GM19397 (cell line): ENCODE measurements at regions not wholly inside any gene's neighbourhood (a gene's known extent, or its start where the extent isn't known, plus 50 kb on each side); places are given as distances from the start of the nearest gene placed in this dataset.

Experiments used
- ATAC-seq: cut with Tn5 transposase; IDR thresholded peaks from one replicate; pipeline ENCODE4 v1.9.1; 2021; ENCODE audit warnings: mild to moderate bottlenecking, moderate library complexity; ENCODE audit not compliant: unreplicated experiment

DNA sequence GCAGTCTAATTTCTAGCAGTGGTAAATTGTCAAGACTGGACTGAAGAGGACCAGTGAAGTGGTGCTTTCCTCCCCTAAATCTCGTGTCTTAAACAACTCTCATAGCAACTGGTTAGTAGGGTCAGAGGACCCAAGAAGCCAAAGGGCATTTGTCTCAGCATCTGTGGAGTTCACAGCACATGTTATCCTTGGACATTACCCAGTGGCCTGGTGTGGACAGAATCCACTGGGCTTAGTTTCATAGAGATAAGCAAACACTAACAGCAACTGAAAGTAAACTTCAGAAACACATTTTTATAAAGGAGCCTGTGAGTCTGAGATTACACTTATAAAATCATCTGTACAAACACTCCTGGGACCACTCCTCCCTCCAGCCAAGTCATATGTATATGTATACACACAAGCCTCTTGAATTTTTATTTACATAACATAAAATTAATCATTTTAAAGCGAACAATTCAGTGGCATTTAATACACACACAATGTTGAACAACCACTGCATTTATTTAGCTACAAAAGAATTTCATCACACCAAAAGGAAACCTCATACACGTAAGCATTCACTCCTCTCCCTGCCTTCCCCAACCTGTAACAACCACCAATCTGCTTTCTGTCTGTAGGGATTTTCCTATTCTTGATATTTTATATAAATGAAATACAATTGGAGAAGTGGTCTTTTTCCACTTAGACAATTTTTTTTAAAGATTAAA is 457.8 kb downstream of the RASEF start:
- ATAC-seq, result no peak

DNA sequence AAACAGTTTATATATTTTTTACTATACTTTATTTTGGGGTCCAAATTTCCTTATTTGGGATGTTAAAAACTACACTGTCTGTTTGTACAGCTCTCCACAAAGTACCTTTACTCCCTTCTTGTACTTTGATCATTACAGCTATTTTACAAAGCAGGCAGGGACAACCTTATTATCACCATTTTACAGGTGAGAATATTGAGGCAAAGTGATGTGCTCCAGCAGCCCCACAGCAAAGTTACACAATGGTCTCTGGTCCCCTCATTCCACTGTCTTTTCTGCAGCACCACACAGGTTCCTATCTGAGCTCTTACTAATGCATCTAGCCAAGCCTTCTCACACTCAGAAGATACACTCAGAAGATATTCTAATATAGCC is 457.3 kb downstream of the RASEF start:
- no peak for ATAC-seq

DNA sequence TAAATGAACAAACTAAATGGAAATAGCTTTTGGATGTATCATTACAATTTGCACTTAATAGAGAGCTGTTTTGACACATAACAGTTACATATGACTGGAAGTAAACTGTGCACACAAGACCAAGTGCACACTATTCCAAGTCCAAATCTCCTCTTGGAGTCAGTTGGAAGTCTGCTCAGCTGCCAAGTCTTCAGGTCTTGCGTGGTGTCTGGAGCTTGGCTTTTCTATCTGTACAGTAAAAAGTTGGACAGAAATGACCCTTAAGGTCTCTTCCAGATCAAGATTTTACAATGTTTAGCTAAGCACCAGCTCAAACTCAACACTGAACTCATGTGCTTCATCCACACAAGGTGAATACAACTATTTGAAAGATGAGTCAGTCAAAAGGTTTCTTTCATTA is 456.9 kb downstream of the RASEF start:
- no peak for ATAC-seq

DNA sequence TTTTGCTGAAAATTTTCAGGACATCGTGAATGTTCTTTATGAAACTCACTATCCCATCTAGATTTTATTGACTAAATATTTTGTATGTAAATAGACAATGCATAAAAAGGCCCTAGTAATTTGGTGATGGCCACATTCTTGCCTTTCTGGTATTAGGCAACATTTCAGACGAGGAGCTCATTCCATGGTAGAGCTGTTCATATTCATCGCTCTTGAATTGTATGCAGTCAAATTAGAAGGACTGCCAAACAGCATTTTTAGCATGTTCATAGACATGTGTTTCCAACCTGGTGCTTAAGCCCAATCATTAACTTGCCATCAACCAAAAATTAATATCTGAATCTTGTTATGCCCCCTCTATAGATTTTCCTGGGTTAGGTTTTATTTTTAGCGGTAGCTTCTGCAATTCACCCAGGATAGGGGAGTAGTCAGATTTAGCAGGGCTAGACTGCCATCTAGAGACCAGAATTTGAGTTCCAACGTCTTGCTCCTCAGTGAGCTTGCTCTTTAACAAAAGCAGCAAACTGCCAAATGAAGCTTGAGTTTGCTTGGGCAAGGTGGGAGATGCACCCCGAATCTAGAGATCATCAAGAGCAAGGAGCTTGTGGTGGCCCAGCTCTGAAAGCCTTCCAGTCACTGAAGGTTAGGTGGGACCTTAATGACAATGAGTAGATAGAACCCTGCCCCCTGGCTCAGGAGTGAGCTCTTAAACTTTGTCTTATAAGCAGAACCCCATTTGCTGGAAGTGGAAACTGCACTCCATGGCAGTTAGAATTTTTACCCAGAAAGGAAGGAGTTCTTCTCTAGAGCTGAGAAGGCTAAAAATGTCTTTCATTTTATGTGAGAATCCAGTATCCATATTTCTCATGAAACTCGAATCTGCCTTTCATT is 456.2 kb downstream of the RASEF start:
- ATAC-seq, result no peak

DNA sequence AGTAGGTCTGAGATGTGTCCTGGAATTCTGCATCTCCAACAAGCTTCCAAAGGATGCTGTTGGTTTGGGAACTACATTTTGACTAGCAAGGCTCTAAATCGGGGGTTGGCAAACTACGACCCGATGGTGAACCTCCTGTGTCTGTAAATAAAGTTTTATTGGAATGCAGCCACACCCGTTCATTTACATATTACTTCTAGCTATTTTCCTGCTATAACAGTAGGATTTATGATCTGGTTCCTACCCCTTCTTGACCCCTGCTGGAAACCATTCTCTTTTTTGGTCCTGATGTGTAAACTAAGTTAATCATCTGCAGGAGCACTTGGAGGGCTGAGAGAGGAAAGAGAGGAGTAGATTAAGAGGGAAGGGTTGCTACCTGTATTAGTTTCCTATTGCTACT is 454.5 kb downstream of the RASEF start:
- ATAC-seq, result no peak

DNA sequence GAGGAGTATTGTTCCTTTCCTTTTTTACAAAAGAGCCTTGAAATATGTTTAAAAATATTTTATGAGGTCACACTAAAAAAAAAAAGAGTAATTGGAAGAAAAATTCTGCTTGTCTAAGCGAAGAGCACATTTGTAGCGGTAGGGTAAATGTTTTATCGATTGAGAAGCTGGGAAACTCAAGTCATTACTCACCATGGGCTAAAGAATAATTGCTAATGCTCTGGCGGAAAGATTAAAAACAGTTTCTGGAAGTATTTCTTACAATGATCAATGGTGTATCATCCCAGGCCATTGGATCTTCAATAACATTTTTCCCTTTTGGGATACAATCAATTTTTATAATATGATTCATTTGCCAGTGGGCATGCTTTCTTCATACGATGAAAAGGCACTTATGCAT is 450.0 kb downstream of the RASEF start:
- ATAC-seq, result no peak

DNA sequence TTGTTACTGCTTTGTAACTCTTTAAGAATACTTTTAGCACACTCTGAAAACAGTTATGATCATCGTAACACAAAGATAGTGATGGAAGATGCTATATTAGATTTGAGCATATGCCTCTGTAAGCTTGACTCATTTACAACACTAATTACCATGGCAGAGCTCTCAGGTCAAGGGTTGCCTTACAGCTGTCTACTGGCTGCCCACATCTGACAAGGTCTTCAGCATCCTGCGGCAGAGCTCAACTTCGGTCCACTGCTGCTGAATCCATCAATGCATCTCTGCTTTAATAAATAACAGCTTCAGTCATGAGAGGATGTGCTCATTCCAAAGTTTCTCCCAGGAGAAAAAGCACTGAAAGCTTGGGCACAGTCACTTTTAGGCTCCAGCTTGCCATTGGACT is 449.4 kb downstream of the RASEF start:
- no peak for ATAC-seq

DNA sequence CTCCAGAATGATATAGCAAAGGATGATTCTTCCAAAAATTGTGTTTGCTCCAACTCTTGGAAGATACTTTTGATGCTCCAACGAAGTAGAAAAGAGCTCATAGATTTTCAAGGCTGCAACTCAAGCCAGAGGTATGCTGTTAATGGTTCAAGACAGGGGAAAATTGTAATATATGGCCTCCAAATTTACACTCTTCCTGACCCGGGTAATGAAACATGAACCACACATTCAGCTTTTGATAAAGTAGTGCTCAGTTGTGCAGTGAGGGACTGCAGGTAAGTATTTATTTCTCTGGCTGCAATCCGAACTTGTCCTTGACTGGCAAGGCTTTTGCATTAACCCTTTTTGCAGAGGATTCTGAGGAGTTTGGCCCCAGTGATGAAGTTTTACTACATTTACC is 446.4 kb downstream of the RASEF start:
- no peak for ATAC-seq

DNA sequence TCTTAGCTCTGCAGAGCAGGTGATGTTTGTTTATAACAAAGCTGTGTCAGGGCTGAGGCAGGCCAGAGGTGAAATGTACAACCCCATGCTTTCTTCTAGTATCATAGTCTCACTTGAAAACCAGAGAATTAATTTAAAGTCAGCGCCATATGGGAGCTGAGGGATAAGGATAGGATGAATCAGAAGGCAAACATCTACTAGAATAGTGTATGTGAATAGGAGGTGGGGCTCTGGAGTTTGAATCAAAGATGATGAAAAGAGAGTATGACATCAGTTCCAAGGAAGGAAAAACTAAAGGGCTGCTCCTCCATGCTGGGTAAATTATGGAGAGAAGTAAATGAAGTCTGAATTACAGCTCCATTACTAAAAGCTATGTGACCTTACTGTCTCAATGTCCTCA is 441.5 kb downstream of the RASEF start:
- no peak for ATAC-seq

DNA sequence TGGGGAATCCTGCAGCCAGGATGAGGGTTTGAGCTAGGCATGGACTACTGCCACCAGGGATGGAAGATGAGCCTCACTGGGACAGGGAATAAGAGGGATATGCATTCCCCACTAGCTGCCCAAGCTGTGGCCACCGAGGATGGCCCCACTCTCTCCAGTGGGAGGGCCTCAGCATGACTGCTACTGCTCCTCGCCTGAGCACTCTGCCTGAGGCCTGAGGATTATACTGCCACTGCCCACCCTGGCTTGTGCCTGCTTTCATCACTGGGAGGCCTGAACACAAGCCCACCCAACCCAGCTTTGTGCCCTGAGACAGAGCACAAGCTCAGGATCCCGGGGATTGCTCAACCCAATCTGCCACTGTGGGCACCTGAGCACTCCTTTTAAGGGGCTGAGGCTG is 425.6 kb downstream of the RASEF start:
- ATAC-seq, result no peak

DNA sequence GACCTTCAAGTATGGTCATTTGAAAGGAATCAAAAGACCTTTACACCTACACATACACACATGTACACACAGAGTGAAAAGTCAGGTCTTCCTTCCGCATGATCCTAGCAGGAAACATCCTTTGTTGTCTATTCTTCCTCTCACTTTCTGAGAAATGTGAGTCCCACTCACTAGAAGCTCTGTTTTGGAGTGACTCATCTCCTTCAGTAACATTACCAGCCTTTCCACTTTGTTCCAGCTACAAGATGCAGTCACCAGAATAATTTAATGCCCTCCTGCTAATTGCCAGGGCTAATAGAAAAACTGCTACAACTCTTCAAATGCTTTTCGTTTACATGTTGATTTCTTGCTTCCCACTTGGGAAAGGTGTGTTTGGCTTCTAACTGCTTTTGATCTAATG is 417.3 kb downstream of the RASEF start:
- ATAC-seq, result no peak

DNA sequence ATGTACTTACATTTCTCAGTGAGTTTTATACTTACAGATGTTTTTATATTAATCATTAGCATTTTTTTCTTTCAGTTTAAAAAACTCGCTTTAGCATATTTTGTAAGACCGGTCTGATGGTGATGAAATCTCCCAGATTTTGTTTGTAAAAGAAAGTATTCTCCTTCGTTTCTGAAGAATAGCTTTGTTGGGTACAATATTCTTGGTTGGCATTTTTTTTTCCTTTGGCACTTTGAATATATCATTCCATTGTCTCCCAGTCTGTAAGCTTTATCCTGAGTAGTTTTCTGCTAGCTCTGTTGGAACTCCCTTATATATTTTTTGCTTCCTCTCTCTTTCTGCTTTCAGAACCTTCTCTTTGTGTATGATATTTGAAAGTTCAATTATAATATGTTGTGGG is 412.6 kb downstream of the RASEF start:
- no peak for ATAC-seq

DNA sequence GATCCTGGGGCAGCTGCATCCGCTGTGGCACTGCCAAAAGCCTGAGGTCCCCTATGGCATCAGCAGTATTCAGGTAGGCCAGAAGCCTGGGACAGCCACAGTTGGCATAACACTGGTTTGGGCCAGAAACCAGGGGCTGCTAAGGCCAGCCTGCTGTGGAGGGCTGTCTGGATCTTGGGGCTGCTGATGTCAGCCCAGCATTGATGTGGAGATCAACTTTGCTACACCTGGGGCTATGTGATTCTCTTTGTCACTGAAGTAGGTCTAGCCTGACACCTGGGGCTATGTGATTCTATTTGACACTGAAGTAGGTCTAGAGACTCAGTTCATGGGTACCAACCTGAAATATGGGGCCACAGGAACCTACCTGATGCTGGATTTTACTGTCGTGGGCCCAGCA is 411.5 kb downstream of the RASEF start:
- no peak for ATAC-seq

DNA sequence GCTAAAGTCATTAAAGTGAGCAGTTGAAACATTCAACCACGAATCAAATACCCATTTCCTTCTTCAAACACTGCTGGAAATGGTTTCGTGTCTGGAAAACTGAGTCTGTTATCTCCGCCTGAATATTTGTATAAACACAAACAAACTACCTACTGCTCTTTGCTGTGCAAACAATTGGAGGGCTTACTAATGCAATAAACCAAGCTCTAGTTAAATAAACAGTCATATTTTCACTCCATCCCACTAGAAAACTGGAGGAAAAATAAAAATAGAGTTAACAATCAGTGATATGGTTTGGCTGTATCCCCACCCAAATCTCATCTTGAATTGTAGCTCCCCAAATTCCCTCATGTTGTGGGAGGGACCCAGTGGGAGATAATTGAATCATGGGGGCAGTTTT is 397.6 kb downstream of the RASEF start:
- no peak for ATAC-seq

DNA sequence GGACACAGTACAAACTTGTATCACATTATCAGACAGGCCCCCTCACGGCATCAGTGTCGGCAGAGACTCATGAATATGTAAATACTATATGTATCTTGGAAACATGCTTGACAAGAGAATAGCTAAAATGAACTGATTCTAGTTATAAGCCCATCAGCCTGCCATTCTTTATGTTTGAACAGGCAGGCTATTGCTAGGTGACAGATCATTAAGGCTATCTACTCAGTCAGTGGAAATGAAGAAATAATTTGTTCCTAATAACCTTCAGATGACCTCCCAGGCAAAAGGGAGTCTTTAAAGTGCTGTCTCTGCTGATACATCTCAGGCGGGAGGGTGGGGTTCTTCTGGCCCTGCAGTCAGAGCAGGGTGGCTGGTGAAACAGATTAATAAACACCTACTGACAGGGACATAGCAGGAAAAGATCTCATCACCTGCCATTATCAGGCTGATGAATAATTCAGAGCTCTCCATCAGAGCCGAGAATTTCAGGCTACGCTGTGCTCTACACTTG is 394.2 kb downstream of the RASEF start:
- no peak for ATAC-seq

DNA sequence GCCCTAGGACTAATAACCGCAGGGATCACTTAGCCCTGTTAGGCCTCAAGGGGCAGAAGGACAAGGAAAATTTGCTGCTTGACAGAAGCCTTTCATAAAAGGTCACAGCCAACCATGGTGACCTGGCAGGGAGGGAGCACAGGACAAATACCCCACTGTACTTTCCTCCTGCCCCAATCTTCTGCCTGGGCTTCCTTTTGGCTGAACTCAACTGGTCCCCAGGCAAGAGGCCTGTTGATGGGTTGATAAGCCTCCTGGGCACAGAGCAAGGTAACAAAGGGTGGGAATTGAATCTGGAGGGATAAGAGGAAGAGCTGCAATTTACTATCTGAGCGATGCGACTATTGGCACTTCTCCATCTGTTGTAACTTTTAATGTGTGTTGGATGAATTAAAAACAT is 392.9 kb downstream of the RASEF start:
- no peak for ATAC-seq

DNA sequence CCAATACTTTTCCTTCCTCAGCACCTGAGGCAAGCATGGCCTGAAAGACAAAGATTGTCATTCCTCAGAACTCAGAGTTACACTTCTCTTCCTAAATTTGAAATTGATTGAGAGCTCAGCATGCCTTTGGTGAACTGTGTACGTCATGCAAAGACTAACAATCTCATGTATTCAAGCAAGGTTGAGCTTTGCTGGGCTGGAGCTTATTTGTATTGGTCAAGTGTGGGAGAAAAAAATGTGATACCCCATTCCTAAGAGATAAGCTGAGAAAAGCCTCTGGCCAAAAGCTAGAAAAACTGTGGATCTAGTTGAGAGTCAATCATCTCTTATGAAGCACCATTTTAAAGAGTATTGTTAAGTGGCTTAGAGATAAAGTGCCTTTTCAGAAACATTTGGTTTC is 392.2 kb downstream of the RASEF start:
- no peak for ATAC-seq

DNA sequence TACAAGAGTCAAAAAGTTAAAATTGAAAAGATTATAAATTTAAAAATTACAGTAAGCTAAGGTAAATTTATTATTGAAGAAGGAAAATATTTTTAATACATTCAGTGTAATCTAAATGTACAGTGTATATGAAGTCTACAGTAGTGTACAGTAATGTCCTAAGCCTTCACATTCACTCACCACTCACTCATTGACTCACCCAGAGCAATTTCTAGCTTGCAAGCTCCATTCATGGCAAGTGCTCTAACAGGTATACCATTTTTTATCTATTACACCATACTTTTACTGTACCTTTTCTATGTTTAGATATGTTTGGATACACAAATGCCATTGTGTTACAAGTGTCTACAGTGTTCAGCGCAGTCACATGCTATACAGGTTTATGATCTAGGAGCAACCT is 389.7 kb downstream of the RASEF start:
- ATAC-seq, result no peak

DNA sequence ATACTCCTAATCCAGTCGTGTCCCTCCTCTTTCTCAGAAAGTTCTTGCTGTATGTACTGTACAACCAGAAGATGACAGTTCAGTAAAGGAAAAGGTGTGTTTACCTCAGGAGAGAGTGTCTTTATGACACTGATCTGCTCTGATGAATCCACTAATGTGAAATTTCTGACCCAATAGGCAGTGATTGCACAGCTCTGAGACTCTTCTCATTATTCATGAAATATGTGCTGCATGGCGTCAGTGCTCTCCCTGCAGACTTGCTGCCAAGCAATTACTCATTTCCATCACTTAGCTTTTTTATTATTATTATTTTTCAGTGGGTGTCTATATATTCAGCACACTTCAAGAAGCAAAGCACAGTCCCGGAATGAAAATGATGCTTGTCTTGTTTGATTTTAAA is 389.0 kb downstream of the RASEF start:
- ATAC-seq, result no peak

DNA sequence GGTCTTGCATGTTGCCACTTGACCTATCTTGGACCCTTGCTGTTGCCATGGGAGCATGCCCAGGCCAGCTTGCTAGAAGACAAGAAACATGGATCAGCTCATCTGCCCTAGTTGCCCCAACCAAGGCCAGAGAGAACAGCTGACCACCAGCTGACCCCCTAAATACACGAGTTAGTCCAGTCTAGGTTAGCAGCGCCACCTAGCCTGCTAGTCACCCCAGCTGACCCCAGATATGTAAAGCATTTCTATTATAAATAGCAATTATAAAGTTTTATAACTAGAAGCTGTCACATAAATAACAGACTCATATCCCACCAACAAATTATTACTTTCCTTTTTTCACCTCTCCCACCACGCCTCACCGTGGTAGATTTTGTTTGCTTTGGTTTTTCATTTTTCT is 387.8 kb downstream of the RASEF start:
- no peak for ATAC-seq

DNA sequence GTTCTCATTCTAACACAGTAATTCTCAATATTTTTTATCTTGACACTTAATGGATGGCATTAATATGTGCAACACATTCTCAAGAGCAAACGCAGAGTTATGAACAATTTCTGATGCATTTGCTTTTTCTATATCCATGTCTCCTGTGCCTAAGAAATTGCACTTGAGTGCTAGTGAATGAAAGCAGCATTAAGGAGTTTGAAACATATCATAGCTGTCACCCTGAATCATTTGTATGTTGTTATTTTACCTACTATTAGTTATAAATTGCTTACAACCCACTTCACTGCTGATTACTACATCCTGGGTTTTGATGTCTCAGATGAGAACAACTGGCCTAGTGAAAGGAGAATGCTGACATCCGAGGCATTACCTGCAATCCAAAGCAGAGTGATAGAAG is 387.3 kb downstream of the RASEF start:
- ATAC-seq, result no peak

DNA sequence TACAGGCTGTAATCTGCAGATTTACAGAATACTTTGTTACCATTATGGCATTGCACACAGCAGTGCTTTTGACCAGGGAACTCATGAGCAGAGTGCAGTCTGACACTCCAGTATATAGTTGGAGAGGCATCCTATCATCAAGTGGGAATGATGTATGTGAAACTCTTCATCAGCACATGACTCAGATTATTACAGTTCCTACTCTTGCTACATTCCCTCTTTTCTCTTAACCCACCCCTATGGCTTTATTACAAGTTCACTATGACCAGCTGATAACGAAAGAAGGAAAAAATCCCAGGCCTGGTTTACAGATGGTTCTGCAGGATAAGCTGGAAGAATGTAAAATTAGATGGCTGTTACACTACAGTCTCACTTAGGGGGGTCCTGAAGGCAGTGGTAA is 385.9 kb downstream of the RASEF start:
- no peak for ATAC-seq
